RCC 7860 (cell line): ENCODE measurements at regions not wholly inside any gene's neighbourhood (a gene's known extent, or its start where the extent isn't known, plus 50 kb on each side); places are given as distances from the start of the nearest gene placed in this dataset.
"Not testable (repeated sequence)": the region's sequence is repeated elsewhere in the genome, so short reads cannot be mapped to it uniquely, and the experiment has no call there.

Source experiments
- DNase-seq: peaks from one replicate; pipeline ENCODE4 v3.0.0-alpha.2; 2015; ENCODE audit warnings: low spot score
- FAIRE-seq: peaks from 2 replicates; lab custom pipeline; 2012; peaks lifted over from hg19 to GRCh38; lab: Jason Lieb, UNC

- FAIRE-seq, DNase-seq: not testable (repeated sequence)
Observed at GRCh38 chr5:1731855-1732237, 67.8 kb downstream of the MRPL36 start.

- no peak for FAIRE-seq
- no peak for DNase-seq
Observed at GRCh38 chr5:1731091-1731639, 68.5 kb downstream of the MRPL36 start.

- FAIRE-seq (no peak), DNase-seq (no peak)
Observed at GRCh38 chr5:1730487-1730847, 69.2 kb downstream of the MRPL36 start.

- DNase-seq (no peak), FAIRE-seq (no peak)
Observed at GRCh38 chr5:1729641-1730486, 69.8 kb downstream of the MRPL36 start.

GRCh38 chr5:1728846-1729245 lies 70.8 kb downstream of the MRPL36 start:
- DNase-seq (no peak), FAIRE-seq (no peak)

- DNase-seq (no peak), FAIRE-seq (no peak)
Observed at GRCh38 chr5:1727571-1727970, 72.1 kb downstream of the MRPL36 start.

- no peak for FAIRE-seq
- no peak for DNase-seq
Observed at GRCh38 chr5:1726956-1727355, 72.7 kb downstream of the MRPL36 start.

- FAIRE-seq (no peak), DNase-seq (no peak)
Observed at GRCh38 chr5:1726469-1726865, 73.2 kb downstream of the MRPL36 start.

- DNase-seq (no peak), FAIRE-seq (no peak)
Observed at GRCh38 chr5:1725641-1726468, 73.8 kb downstream of the MRPL36 start.

GRCh38 chr5:1724822-1725602 lies 74.6 kb downstream of the MRPL36 start:
- no peak for DNase-seq
- no peak for FAIRE-seq

- FAIRE-seq = no peak
- no peak for DNase-seq
Observed at GRCh38 chr5:1723957-1724821, 75.4 kb downstream of the MRPL36 start.

GRCh38 chr5:1723476-1723875 lies 76.2 kb downstream of the MRPL36 start:
- DNase-seq = no peak
- FAIRE-seq = no peak

- FAIRE-seq (no peak), DNase-seq (no peak)
Observed at GRCh38 chr5:1722877-1723276, 76.8 kb downstream of the MRPL36 start.

- DNase-seq (no peak), FAIRE-seq (no peak)
Observed at GRCh38 chr5:1720396-1721110, 79.1 kb downstream of the MRPL36 start.

- FAIRE-seq = no peak
Observed at GRCh38 chr5:1719860-1720259, 79.8 kb downstream of the MRPL36 start.

GRCh38 chr5:1718669-1719068 lies 81.0 kb downstream of the MRPL36 start:
- DNase-seq = no peak
- FAIRE-seq = no peak

More at GRCh38 chr5:1719860-1720259, 79.8 kb downstream of the MRPL36 start:
- no peak for DNase-seq

GRCh38 chr5:1710091-1710490 lies 89.5 kb downstream of the MRPL36 start:
- not testable (repeated sequence) for DNase-seq, FAIRE-seq

- DNase-seq (no peak), FAIRE-seq (no peak)
Observed at GRCh38 chr5:1709171-1709803, 90.3 kb downstream of the MRPL36 start.

GRCh38 chr5:1708592-1709141 lies 91.0 kb downstream of the MRPL36 start:
- FAIRE-seq = no peak
- no peak for DNase-seq
